ENCODE measurements at regions not wholly inside any gene's neighbourhood (a gene's known extent, or its start where the extent isn't known, plus 50 kb on each side); places are given as distances from the start of the nearest gene placed in this dataset.

GRCh38 chr13:67351909-67352308 lies 121.8 kb upstream of the PCDH9 start:
- TF ChIP-seq POLR2A (IDR thresholded peaks at IDR 0.05) (no peak), CTCF (IDR thresholded peaks at IDR 0.05) (no peak)

Measured in transverse colon (tissue), 3 donors.